HepG2 (cell line): ENCODE measurements at regions not wholly inside any gene's neighbourhood (a gene's known extent, or its start where the extent isn't known, plus 50 kb on each side); places are given as distances from the start of the nearest gene placed in this dataset.

ENCODE experiments used
- ATAC-seq: fragments of 200-7000 bp; cut with Tn5 transposase; 3 replicates; pipeline ENCODE4 v1.9.1; 2020; ENCODE audit warnings: mild to moderate bottlenecking, moderate library complexity
- BruUV-seq: library from RNA; stranded (reverse); fragments of 400-500 nt; replicated peaks from 2 replicates; lab custom pipeline; 2021; lab: Mats Ljungman, UMichigan
- CTCF ChIA-PET: fragments of 300-600 bp; formaldehyde crosslinking; extraction: SDS; loops from one replicate; lab custom pipeline; 2021; ENCODE audit warnings: low total read pairs, inconsistent platforms, low intra/inter-chr PET ratio; lab: Yijun Ruan, JAX
- POLR2A ChIA-PET: fragments of 350-600 bp; sonication (Branson Sonifier 250); formaldehyde crosslinking; loops from one replicate; lab custom pipeline; 2020; ENCODE audit warnings: antibody characterized with exemption, inconsistent platforms; lab: Yijun Ruan, JAX
- DNase-seq: peaks from one replicate; pipeline ENCODE4 v3.0.0-alpha.2; 2015; ENCODE audit warnings: low spot score
- FAIRE-seq: peaks from 3 replicates; lab custom pipeline; 2011; peaks lifted over from hg19 to GRCh38; lab: Jason Lieb, UNC
- H2AFZ ChIP-seq: one replicate; pipeline ENCODE4 v1.6.1; 2011; ENCODE audit warnings: low read length, inconsistent platforms
- H3K27ac ChIP-seq: fragments of 300-600 bp; 3 replicates; pipeline ENCODE4 v1.8.0; 2011; ENCODE audit warnings: mixed run types, mild to moderate bottlenecking, mixed read lengths, low read length, inconsistent platforms; ENCODE audit not compliant: insufficient read depth; ENCODE audit errors: extremely low read length
- H3K27me3 ChIP-seq, 2 experiments: fragments of 200-600 bp in 1 of 2; 2 replicates in 1 of 2; 3 replicates in 1 of 2; pipeline versions ENCODE4 v1.6.0 to v1.8.0; 2011; ENCODE audit warnings: low read length in 2 of 2, mild to moderate bottlenecking in 2 of 2, moderate library complexity in 2 of 2, inconsistent platforms in 1 of 2; ENCODE audit not compliant: insufficient read depth in 2 of 2, control insufficient read depth in 1 of 2
- H3K36me3 ChIP-seq, 2 experiments: fragments of 200-600 bp in 1 of 2; replicated peaks in 1 of 2; 2 replicates in 1 of 2; 3 replicates in 1 of 2; pipeline versions ENCODE4 v1.5.1 to v1.8.0; 2011; ENCODE audit warnings: low read length in 2 of 2, inconsistent platforms in 1 of 2; ENCODE audit not compliant: insufficient read depth in 2 of 2, control insufficient read depth in 1 of 2
- H3K4me1 ChIP-seq: 2 replicates; pipeline ENCODE4 v1.5.1; 2012; ENCODE audit warnings: low read length, inconsistent platforms; ENCODE audit not compliant: insufficient read depth
- H3K4me2 ChIP-seq: 2 replicates; pipeline ENCODE4 v1.6.0; 2011; ENCODE audit warnings: low read depth, low read length, inconsistent platforms
- H3K4me3 ChIP-seq, 3 experiments: fragments of 200-600 bp in 1 of 3; sonication (generic), shearing (Covaris generic) in 1 of 3; replicated peaks in 1 of 3; 2 replicates each; pipeline ENCODE4 v1.5.1; 2011 to 2016; ENCODE audit warnings: low read length in 3 of 3, inconsistent platforms in 2 of 3, low read depth in 2 of 3, mild to moderate bottlenecking in 2 of 3, control low read depth in 1 of 3, mixed read lengths in 1 of 3; ENCODE audit not compliant: insufficient read depth in 1 of 3
- H3K79me2 ChIP-seq: one replicate; pipeline ENCODE4 v1.6.1; 2011; ENCODE audit warnings: low read length, inconsistent platforms; ENCODE audit not compliant: insufficient read depth
- H3K9ac ChIP-seq: 2 replicates; pipeline ENCODE4 v1.6.0; 2011; ENCODE audit warnings: mild to moderate bottlenecking, low read depth, low read length, inconsistent platforms; ENCODE audit not compliant: insufficient read depth
- H3K9me3 ChIP-seq: 2 replicates; pipeline ENCODE4 v1.5.1; 2012; ENCODE audit warnings: mild to moderate bottlenecking, low read length
- H4K20me1 ChIP-seq: 2 replicates; pipeline ENCODE4 v1.6.0; 2011; ENCODE audit warnings: inconsistent platforms, mild to moderate bottlenecking, low read length, moderate library complexity; ENCODE audit not compliant: insufficient read depth
- DNMT1 ChIP-seq: sonication (generic); formaldehyde crosslinking; IDR thresholded peaks from 2 replicates; pipeline ENCODE4 v1.5.1; 2020; ENCODE audit warnings: mild to moderate bottlenecking, missing genetic modification reagents
- KMT2B ChIP-seq: IDR thresholded peaks from 2 replicates; pipeline ENCODE4 v1.6.1; 2016; ENCODE audit warnings: missing genetic modification reagents, missing compliant biosample characterization
- ONECUT2 ChIP-seq: sonication (generic); formaldehyde crosslinking; IDR thresholded peaks from 2 replicates; pipeline ENCODE4 v1.4.0; 2020; ENCODE audit warnings: missing genetic modification reagents
- RBAK ChIP-seq: sonication (generic); formaldehyde crosslinking; IDR thresholded peaks from 2 replicates; pipeline ENCODE4 v1.5.1; 2020; ENCODE audit warnings: mild to moderate bottlenecking, missing genetic modification reagents
- THAP11 ChIP-seq: IDR thresholded peaks from 2 replicates; pipeline ENCODE4 v1.6.1; 2016; ENCODE audit warnings: missing biosample characterization, missing genetic modification reagents
- ZFP36L1 ChIP-seq: sonication (generic); formaldehyde crosslinking; IDR thresholded peaks from 2 replicates; pipeline ENCODE4 v1.8.0; 2022; ENCODE audit warnings: mild to moderate bottlenecking, missing genetic modification reagents, moderate library complexity
- ZNF235 ChIP-seq: sonication (generic); formaldehyde crosslinking; IDR thresholded peaks from 2 replicates; pipeline ENCODE4 v1.8.1; 2023; ENCODE audit warnings: mild to moderate bottlenecking, missing genetic modification reagents, borderline replicate concordance
- ZNF329 ChIP-seq: sonication (generic); formaldehyde crosslinking; IDR thresholded peaks from 2 replicates; pipeline ENCODE4 v1.9.0; 2021; ENCODE audit warnings: low read depth, mild to moderate bottlenecking, missing genetic modification reagents
- WGBS: methylation state at CpG from one replicate; pipeline ENCODE4 v1.1.6; 2017; ENCODE audit warnings: low lambda C conversion rate; 5-methylcytosine and 5-hydroxymethylcytosine counted together
- in situ Hi-C: cut with HindIII; loops from 2 replicates; pipeline ENCODE4 v1.10.0; 2017; ENCODE audit warnings: low pct_unique_long_range_greater_than_20kb; ENCODE audit not compliant: extremely low pct_ligation_motif_present
- intact Hi-C: fragments of 100-400 bp; cut with micrococcal nuclease; formaldehyde crosslinking; loops from one replicate; pipeline ENCODE4 v1.10.0; 2022; ENCODE audit not compliant: unreplicated experiment
- TF ChIP-seq, protein P1 (sequence below): sonication (generic); formaldehyde crosslinking; IDR thresholded peaks from 2 replicates; pipeline ENCODE4 v1.4.0; 2020; ENCODE audit warnings: low read depth, mild to moderate bottlenecking, missing genetic modification reagents

DNA sequence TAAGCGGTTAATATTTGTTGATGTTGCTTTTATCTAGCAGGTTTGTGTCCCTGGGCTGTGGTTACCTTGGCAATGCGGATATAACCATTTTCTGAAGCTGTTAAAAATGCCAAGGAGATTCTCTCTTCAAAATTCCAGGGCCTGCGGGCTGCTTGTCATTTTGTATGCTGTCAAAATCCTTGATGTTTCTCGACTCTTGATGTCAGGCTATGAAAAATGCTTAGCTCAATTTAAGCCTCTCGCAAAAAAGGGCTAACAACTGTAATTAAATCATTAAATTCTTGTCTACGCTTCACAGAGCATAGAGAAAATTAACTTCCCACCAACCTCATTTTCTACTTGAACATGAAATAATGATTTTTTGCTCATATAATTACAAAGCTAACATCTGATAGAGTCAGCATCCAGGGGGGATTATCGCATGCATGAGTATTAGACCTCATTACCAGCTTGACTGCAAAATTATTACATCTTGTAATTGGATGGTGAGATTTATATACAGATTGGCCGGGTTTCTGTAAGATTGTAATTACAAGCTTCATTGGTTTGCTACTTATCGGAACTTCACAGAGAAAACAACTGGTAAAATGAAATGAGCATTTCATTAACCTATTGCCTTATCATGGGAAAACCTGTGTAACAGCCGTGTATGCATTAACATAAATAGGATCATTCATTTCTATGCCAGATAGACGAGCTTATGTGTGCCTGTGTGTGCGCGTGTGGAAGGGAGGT, 83.1 kb upstream of the IRX1 start:
- no peak for TF ChIP-seq RBAK (CRISPR knock-in tag)
- no peak for TF ChIP-seq ZNF329 (CRISPR knock-in tag)
- TF ChIP-seq ZNF235 (CRISPR knock-in tag): no peak
- TF ChIP-seq THAP11 (CRISPR knock-in tag): no peak
- no peak for TF ChIP-seq ZFP36L1
- TF ChIP-seq KMT2B (CRISPR knock-in tag): no peak
- no peak for TF ChIP-seq DNMT1 (CRISPR knock-in tag)
- no peak for TF ChIP-seq ONECUT2 (CRISPR knock-in tag)
- TF ChIP-seq, protein P1, sequence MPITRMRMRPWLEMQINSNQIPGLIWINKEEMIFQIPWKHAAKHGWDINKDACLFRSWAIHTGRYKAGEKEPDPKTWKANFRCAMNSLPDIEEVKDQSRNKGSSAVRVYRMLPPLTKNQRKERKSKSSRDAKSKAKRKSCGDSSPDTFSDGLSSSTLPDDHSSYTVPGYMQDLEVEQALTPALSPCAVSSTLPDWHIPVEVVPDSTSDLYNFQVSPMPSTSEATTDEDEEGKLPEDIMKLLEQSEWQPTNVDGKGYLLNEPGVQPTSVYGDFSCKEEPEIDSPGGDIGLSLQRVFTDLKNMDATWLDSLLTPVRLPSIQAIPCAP (CRISPR knock-in tag): no peak
- no peak for FAIRE-seq

More for the DNA sequence above, 83.1 kb upstream of the IRX1 start:
- H3K9ac ChIP-seq: no peak overlapping the region
- H3K4me3 ChIP-seq: no peak overlapping the region
- POLR2A ChIA-PET: no interaction called here
- no peaks in the 10 kb centered on the region for H3K79me2 ChIP-seq
- no TSS peak for BruUV-seq
- 26% methylated on average over 13 of the region's 13 CpGs for WGBS
- no peak overlapping the region for H2AFZ ChIP-seq
- intact Hi-C loops: no loop called here
- no peak overlapping the region for H3K27ac ChIP-seq
- DNase-seq (no peak), ATAC-seq (no peak)
- H3K4me1 ChIP-seq: peaks cover 9% of the 10 kb centered on the region
- in situ Hi-C loops: no loop called here
- no peaks in the 10 kb centered on the region for H3K36me3 ChIP-seq
- CTCF ChIA-PET: no interaction called here
- H4K20me1 ChIP-seq: no peaks in the 10 kb centered on the region
- no peaks in the 10 kb centered on the region for H3K9me3 ChIP-seq
- H3K4me2 ChIP-seq: no peak overlapping the region
- H3K27me3 ChIP-seq: no peaks in the 10 kb centered on the region; a peak in 1 of 5 replicates
